Gastroesophageal sphincter (tissue), 3 donors: ENCODE measurements at regions not wholly inside any gene's neighbourhood (a gene's known extent, or its start where the extent isn't known, plus 50 kb on each side); places are given as distances from the start of the nearest gene placed in this dataset.

Experiments used
- CTCF ChIP-seq, 4 experiments: fragments of 200-600 bp in 2 of 4; fragments of 450-650 bp in 2 of 4; sonication (generic) in 1 of 4; IDR thresholded peaks; one replicate each; pipeline ENCODE4 v1.5.1; 2017 to 2019; ENCODE audit warnings: antibody characterized with exemption in 4 of 4, mild to moderate bottlenecking in 2 of 4, moderate library complexity in 2 of 4
- POLR2A ChIP-seq, 2 donors: fragments of 450-650 bp; IDR thresholded peaks; one replicate each; pipeline ENCODE4 v1.6.1; 2017; ENCODE audit warnings: antibody characterized with exemption in 2 of 2, mild to moderate bottlenecking in 2 of 2, moderate library complexity in 1 of 2

- TF ChIP-seq CTCF (IDR thresholded peaks at IDR 0.05) (no peak), POLR2A (IDR thresholded peaks at IDR 0.05) (no peak)
These were observed 58.2 kb upstream of the CASK start for GRCh38 chrX:41981481-41982013.
